Tibial nerve (tissue), 4 donors: ENCODE measurements at regions not wholly inside any gene's neighbourhood (a gene's known extent, or its start where the extent isn't known, plus 50 kb on each side); places are given as distances from the start of the nearest gene placed in this dataset.

Experiments
- EP300 ChIP-seq, 2 donors: sonication (generic); formaldehyde crosslinking; IDR thresholded peaks; one replicate each; pipeline ENCODE4 v1.6.1; 2017; ENCODE audit warnings: antibody characterized with exemption in 2 of 2, mild to moderate bottlenecking in 1 of 2
- POLR2A ChIP-seq, 2 donors: fragments of 450-650 bp; IDR thresholded peaks; one replicate each; pipeline ENCODE4 v1.6.1; 2017; ENCODE audit warnings: antibody characterized with exemption in 2 of 2, mild to moderate bottlenecking in 2 of 2, moderate library complexity in 2 of 2
- TF ChIP-seq, protein P1 (sequence below), 5 experiments: fragments of 200-600 bp in 3 of 5; fragments of 450-650 bp in 2 of 5; sonication (generic) in 3 of 5; IDR thresholded peaks; one replicate each; pipeline ENCODE4 v1.5.1; 2016 to 2019; ENCODE audit warnings: antibody characterized with exemption in 5 of 5, mild to moderate bottlenecking in 3 of 5, moderate library complexity in 2 of 5

DNA sequence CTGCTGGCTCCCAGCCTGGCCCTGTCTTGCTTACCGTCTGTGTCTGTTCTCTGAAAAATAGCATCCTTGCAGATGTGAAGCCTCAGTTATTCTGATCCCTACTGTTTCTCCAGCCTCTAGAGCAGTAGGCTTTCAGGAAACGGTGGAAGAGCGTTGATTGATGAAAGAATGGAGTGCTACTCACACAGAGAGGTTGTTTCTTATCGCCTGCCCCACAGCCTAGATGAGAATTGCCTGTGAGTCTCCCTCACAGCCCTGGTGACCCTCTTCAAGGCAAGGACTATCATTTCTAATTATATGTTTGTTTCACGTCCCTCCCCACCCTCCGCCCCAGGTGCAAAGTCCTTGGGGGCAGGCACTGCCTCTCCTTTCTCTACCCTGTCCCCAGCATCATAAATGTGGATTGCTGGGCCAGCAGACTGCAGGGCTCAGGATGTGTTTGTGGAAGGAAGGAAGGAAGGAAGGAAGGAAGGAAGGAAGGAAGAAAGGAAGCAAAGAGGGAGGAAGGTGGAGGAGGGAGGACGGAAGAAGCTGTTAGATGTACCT is 575.3 kb upstream of the B3GAT1 start:
- TF ChIP-seq POLR2A (IDR thresholded peaks at IDR 0.05) = no peak
- TF ChIP-seq, protein P1, sequence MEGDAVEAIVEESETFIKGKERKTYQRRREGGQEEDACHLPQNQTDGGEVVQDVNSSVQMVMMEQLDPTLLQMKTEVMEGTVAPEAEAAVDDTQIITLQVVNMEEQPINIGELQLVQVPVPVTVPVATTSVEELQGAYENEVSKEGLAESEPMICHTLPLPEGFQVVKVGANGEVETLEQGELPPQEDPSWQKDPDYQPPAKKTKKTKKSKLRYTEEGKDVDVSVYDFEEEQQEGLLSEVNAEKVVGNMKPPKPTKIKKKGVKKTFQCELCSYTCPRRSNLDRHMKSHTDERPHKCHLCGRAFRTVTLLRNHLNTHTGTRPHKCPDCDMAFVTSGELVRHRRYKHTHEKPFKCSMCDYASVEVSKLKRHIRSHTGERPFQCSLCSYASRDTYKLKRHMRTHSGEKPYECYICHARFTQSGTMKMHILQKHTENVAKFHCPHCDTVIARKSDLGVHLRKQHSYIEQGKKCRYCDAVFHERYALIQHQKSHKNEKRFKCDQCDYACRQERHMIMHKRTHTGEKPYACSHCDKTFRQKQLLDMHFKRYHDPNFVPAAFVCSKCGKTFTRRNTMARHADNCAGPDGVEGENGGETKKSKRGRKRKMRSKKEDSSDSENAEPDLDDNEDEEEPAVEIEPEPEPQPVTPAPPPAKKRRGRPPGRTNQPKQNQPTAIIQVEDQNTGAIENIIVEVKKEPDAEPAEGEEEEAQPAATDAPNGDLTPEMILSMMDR (IDR thresholded peaks at IDR 0.05) = no peak
- TF ChIP-seq EP300 (IDR thresholded peaks at IDR 0.05) = no peak
